Lower leg skin (tissue), 4 donors: ENCODE measurements at regions not wholly inside any gene's neighbourhood (a gene's known extent, or its start where the extent isn't known, plus 50 kb on each side); places are given as distances from the start of the nearest gene placed in this dataset.

Experiments
- DNase-seq, 2 donors: peaks; one replicate each; pipeline ENCODE4 v3.0.0-alpha.2; 2019; ENCODE audit warnings: low spot score in 2 of 2
- H3K4me3 ChIP-seq: fragments of 200-600 bp; sonication (generic); 2 replicates; pipeline ENCODE4 v1.5.1; 2017; ENCODE audit warnings: mild to moderate bottlenecking, low read depth; ENCODE audit not compliant: poor library complexity, severe bottlenecking
- CTCF ChIP-seq, 3 donors: fragments of 450-650 bp; IDR thresholded peaks; one replicate each; pipeline ENCODE4 v1.5.1; 2016; ENCODE audit warnings: antibody characterized with exemption in 3 of 3, mild to moderate bottlenecking in 3 of 3, moderate library complexity in 2 of 3
- POLR2A ChIP-seq, 2 donors: fragments of 450-650 bp; IDR thresholded peaks; one replicate each; pipeline ENCODE4 v1.6.1; 2016 to 2017; ENCODE audit warnings: antibody characterized with exemption in 2 of 2, mild to moderate bottlenecking in 1 of 2, moderate library complexity in 1 of 2
- WGBS, 2 donors: methylation state at CpG; one replicate each; pipeline ENCODE4 v1.1.5; 2018; 5-methylcytosine and 5-hydroxymethylcytosine counted together
- intact Hi-C: fragments of 100-400 bp; cut with DNase I; formaldehyde crosslinking; loops from one replicate; pipeline ENCODE4 v1.15.0; 2023; ENCODE audit warnings: low total_unique reads

- 47 to 59% methylated on average over 3 of the region's 3 CpGs for WGBS, 2 donors
- TF ChIP-seq POLR2A (IDR thresholded peaks at IDR 0.05) = no peak
- no peak overlapping the region for H3K4me3 ChIP-seq
- intact Hi-C loops = loop anchor here (5.0 kb wide), 1 partner anchor 845 kb away; no protein-coding TSS in a partner anchor
- no peak for DNase-seq
Measured at GRCh38 chr13:78136966-78137365, 218.3 kb upstream of the EDNRB start.

DNA sequence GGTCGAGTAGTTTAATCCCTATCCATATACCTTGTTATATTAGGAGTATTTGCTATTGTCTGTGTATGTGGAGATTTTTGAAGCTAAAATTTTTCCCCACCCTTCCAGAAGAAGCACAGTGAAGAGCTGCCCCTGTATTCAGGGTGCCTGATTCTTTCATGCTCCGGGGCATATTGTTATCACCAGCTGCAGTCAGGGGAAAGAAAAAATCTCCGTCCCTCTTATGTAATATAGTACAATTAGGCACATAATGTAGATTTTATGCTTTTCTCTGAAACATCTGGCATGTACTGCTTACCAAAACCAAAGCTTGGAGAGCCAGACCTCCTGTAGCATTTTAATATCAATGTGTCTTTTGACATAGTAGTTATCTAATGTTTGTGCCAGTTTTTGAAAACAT lies 214.9 kb upstream of the EDNRB start:
- intact Hi-C loops = no loop called here
- WGBS, 2 donors = 64 to 69% methylated on average over 3 of the region's 3 CpGs
- no peak for TF ChIP-seq CTCF (IDR thresholded peaks at IDR 0.05)
- TF ChIP-seq POLR2A (IDR thresholded peaks at IDR 0.05) = no peak

GRCh38 chr13:78131811-78132210 lies 213.2 kb upstream of the EDNRB start:
- DNase-seq = no peak
- intact Hi-C loops = no loop called here
- TF ChIP-seq CTCF (IDR thresholded peaks at IDR 0.05) (no peak), POLR2A (IDR thresholded peaks at IDR 0.05) (no peak)
- no peak overlapping the region for H3K4me3 ChIP-seq

More for the DNA sequence above, 214.9 kb upstream of the EDNRB start:
- no peak overlapping the region for H3K4me3 ChIP-seq
- DNase-seq = no peak

DNA sequence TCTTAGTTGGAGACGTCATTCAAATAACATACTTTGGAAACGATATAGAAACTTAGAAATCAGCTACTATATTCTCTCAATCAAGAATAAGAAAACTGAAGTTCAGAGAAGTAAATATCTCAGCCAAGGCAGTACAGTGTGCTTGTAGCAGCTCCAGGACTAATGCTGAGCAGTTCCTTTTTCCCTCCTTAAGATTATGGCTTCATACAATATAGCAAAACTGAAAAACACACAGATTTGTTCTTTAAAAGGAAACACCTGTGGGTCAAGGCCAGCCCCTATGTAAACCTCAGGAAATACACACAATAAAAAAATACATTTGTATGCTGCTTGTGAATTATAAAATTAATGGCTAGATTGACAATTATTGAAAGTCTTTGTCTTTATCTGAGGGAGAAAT lies 212.7 kb upstream of the EDNRB start:
- H3K4me3 ChIP-seq = no peak overlapping the region
- intact Hi-C loops = no loop called here
- DNase-seq = no peak
- TF ChIP-seq POLR2A (IDR thresholded peaks at IDR 0.05) (no peak), CTCF (IDR thresholded peaks at IDR 0.05) (no peak)
- 83 to 84% methylated on average over 2 of the region's 2 CpGs for WGBS, 2 donors

DNA sequence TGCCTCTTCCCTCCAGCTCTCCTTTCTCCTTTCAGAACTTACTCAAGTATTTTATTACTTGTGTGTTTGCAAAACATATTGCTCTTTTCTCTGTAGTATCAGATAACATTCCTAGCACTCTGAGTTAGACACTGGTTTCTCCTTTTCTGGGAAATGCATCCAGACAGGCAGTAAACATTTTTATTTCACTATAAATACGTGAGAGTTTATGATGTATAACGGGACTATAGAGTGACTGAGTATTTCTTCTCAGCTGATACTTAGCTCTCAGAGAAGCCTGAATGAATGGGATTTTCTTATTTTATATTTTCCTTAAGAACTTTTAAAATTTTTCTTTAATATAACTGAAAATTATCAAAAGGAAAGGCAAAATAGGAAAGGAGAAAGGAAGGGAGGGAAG lies 211.2 kb upstream of the EDNRB start:
- no peak for TF ChIP-seq POLR2A (IDR thresholded peaks at IDR 0.05)
- no peak for TF ChIP-seq CTCF (IDR thresholded peaks at IDR 0.05)
- intact Hi-C loops = loop anchor here (5.0 kb wide), 1 partner anchor 1173 kb away; no protein-coding TSS in a partner anchor
- 41 to 44% methylated on average over 2 of the region's 2 CpGs for WGBS, 2 donors
- H3K4me3 ChIP-seq = no peak overlapping the region
- DNase-seq = no peak

DNA sequence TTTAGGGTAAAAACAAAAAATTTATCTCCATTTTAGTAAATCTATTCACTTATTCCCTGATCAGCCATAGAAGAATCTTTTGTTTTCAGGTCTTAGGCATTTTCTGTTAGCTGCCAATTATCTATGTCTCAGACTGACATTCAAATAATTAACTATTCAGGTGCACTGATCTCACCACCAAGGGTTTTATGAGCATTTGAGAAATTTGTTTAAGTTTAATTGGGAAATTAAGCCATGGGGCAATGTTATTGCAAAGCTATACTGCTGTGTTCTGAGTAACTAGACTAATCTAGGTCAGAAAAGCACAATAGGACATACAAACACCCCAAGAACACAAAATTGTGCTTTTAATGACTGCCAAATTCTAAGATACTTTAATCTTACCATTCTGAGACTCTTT lies 210.7 kb upstream of the EDNRB start:
- no peak for DNase-seq
- intact Hi-C loops = loop anchor here (5.0 kb wide), 1 partner anchor 1172 kb away; no protein-coding TSS in a partner anchor
- TF ChIP-seq CTCF (IDR thresholded peaks at IDR 0.05) = no peak
- no peak for TF ChIP-seq POLR2A (IDR thresholded peaks at IDR 0.05)
- H3K4me3 ChIP-seq = no peak overlapping the region
